Choroid plexus epithelial cell (primary cell): ENCODE measurements at regions not wholly inside any gene's neighbourhood (a gene's known extent, or its start where the extent isn't known, plus 50 kb on each side); places are given as distances from the start of the nearest gene placed in this dataset.

Experiments
- DNase-seq: peaks from one replicate; pipeline ENCODE4 v3.0.0-alpha.2; 2010; ENCODE audit warnings: low read depth
- H3K4me3 ChIP-seq: 2 replicates; pipeline ENCODE4 v1.5.1; 2011; ENCODE audit warnings: low read depth, mild to moderate bottlenecking, control low read depth, low read length, moderate library complexity
- TF ChIP-seq, protein P1 (sequence below): conservative IDR thresholded peaks from 2 replicates; pipeline ENCODE4 v1.5.1; 2011; ENCODE audit warnings: low read depth, mild to moderate bottlenecking, control low read depth, inconsistent platforms, low read length, moderate library complexity

DNA sequence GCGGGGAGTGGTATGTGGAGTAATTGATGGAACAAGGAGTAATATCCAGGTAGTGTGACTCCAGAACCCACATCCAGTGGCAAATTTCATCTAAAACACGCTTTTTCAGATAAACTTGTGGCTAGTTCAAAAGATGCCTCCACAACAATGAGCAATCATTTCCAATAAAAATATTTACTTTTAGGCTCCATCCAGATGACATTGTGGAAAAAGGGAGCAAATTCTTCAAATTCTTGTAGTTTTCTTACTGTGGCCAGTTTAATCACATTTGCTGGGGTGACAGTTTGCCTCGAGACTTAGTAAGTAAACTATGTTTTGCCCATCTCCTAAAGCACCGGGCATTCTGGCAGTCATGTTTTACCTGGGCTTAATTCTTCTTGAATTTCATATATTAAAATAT, 243.6 kb downstream of the IRS1 start:
- no peak for DNase-seq
- TF ChIP-seq, protein P1, sequence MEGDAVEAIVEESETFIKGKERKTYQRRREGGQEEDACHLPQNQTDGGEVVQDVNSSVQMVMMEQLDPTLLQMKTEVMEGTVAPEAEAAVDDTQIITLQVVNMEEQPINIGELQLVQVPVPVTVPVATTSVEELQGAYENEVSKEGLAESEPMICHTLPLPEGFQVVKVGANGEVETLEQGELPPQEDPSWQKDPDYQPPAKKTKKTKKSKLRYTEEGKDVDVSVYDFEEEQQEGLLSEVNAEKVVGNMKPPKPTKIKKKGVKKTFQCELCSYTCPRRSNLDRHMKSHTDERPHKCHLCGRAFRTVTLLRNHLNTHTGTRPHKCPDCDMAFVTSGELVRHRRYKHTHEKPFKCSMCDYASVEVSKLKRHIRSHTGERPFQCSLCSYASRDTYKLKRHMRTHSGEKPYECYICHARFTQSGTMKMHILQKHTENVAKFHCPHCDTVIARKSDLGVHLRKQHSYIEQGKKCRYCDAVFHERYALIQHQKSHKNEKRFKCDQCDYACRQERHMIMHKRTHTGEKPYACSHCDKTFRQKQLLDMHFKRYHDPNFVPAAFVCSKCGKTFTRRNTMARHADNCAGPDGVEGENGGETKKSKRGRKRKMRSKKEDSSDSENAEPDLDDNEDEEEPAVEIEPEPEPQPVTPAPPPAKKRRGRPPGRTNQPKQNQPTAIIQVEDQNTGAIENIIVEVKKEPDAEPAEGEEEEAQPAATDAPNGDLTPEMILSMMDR, result no peak
- H3K4me3 ChIP-seq, result no peak overlapping the region

DNA sequence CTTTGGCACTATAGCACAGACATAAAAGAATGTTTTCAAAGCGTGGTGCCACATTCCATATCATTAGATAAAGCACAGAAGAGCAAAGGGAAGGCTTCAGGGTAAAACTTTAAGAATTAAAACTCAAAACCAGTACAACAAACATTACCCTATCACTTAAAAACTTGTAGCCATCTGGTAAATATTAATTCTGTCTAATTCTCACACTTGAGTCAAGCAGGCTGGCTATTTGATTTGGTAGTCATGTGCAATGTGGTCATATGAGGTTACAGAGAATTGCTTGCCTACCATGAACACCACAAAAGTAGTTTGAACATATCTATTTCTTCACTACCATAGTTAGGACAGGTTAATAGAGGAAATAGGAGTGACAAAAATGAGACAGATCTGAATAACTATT, 244.9 kb downstream of the IRS1 start:
- DNase-seq, result no peak
- TF ChIP-seq, protein P1, result no peak
- H3K4me3 ChIP-seq, result no peak overlapping the region

DNA sequence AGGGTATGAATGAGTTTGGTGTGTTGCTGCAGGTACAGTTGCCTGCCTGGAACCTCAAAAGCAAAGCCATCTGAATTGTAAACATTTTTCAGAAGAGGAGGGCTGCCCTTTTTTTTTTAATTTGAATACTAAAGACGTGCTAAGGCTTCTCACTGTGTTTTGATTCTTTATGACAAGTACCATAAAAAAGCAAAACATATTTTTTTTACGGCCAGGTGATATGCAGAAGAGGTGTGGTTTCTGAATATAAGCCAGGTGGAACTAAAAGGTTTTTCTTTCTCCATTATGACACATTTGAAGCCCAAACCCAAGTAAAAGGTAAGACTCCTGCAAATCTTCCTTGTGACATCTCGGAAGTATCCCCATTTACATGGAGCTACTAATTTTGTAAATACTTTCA, 246.3 kb downstream of the IRS1 start:
- H3K4me3 ChIP-seq, result no peak overlapping the region
- TF ChIP-seq, protein P1, result no peak

DNA sequence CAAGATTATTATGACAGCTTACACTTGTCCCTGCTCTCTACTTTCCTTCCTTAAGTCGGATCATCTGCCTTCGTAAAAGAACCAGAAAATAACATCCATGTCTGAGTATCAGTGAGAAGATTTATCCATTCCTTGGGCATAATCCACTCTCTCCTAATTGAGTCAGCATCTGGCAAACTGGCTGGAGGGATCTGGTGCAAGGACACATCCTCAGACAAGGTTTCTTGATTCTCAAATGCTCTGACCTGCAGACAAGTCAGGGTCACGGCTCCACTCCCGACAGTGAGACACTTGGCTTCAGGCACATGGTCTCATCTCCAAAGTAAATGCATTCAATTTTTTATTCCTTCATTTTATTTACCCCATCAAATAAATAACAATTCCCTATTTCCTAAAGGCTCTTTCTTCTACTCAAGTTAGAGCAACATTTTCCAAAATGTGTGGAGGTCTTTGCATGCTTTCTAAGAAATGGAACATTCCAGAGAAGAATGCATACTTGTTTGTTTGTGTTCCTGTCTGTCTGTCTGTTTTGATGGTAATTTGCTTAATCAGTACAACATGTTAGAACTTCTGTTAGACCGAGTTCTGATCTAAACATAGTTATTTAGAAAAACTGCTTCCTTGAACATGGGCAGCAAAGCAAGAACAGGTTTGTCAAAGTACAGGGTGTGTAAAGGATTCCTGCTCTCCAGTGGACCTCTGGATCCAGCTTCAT, 246.9 kb downstream of the IRS1 start:
- no peak overlapping the region for H3K4me3 ChIP-seq
- no peak for DNase-seq
- TF ChIP-seq, protein P1, result no peak

More for the DNA sequence above, 246.3 kb downstream of the IRS1 start:
- no peak for DNase-seq

DNA sequence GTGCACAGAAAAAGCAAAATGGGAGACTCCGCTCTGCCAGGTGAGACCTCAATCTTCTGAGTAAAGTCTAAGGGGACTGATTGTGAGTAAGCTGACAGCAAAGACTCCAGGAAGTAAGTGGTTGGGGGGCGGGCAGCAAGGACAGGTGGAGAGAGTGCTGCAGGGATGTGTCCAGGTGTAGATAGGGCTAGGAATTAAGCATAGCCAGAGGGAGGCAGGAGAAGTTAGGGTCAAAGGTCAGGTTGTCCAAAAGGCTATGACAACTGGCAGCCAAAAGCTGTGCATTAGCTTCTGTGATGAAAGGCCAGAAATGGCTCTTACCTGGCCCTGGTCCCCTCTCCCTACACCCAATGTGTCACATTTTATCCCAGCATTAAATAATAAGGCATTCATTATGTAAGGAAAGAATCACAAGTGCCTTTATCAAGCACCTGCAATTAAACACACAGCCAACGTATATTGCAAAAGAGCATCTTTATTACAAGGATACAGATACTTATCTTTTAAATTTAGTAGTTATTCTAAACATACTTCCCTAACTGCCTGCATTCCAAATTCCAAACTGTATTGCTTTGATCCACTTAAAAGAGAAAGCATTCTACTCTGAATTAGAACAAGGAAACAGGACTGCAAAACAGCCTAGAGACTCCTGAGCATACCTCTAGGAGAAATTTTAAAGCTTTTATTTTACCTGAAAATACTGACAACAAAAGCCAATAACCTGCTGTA, 247.9 kb downstream of the IRS1 start:
- H3K4me3 ChIP-seq, result no peak overlapping the region
- TF ChIP-seq, protein P1, result no peak
- DNase-seq, result no peak

DNA sequence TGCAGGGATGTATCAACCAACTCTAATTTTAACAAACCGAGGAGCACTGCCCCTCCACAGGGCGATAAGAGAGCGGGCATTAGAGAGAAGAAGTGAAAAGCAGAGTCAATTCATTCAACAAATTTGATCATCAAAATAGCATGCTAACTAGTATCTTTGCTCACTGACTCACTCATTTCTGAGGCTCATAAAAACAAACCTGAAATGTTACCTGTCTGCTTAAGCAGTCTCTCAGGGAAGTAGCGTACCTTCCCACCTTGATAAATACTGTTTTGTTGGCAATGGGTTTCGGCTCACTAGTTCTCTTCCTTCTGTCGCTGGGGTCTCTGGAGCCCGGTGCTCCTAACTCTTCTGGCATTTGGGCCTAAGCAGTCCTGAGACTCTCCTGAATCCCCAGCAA, 248.8 kb downstream of the IRS1 start:
- TF ChIP-seq, protein P1, result no peak
- DNase-seq, result no peak
- no peak overlapping the region for H3K4me3 ChIP-seq
